Embryonic facial prominence (tissue), 1 donor: ENCODE measurements at regions not wholly inside any gene's neighbourhood (a gene's known extent, or its start where the extent isn't known, plus 50 kb on each side); places are given as distances from the start of the nearest gene placed in this dataset.

Experiments used
- DNase-seq: peaks from one replicate; pipeline ENCODE4 v3.0.0-alpha.2; 2016; ENCODE audit errors: extremely low spot score

- no peak for DNase-seq
Observed at GRCh38 chr2:513981-514706, 163.1 kb downstream of the TMEM18 start.

DNA sequence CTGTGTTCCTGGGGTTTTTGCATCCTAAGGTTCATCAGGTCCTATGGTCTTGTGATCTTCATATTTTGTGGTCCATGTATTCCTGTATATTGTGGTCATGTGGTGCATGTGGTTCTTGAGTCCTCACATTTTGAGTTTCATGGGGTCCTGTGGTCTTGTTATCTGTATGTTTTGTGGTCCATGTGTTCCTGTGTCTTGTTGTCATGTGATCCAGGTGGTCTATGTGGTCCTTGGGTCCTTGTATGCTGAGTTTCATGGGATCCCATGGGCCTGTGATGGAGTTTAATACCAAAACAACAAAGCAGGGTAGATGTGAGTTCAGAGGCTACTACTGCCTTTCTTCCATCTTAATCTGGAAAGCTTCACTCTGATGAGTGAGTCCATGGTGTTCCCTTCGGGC, 166.4 kb downstream of the TMEM18 start:
- DNase-seq, result no peak

DNA sequence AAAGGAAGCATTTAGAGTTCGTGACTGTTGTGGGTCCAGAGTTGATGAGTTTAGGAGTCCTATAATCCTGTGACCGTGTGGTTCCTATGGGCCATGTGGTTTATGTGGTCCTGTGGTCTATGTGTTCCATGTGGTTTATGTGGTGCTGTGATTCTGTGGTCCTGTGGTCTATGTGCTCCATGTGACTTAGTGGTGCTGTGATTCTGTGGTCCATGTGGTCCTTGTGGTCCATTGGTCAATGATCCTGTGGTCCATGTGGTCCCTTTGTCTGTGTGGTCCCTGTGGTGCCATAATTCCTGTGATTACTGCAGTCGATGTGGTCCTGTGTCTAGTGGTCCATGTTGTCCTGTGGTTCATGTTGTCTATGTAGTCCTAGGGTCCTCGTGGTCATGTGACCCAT, 167.3 kb downstream of the TMEM18 start:
- no peak for DNase-seq

DNA sequence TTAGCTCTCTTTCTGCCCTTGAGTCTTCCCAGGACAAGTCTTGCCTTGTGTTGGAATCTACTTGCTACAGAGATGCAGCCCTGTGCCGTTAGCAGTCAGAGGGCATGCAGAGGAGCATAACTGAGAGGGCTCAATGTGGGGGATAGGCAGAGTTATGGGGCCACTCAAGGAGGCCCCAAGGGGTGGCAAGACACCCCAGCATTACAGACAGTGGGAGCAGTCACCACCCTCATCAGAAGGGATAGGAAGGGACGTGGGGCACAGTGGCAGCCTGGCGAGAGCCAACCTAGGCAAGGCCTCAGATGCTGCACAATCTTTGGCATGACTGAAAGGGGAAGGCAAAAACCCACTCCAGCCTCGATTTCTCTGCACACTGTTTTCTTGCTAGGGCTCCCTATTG, 169.1 kb downstream of the TMEM18 start:
- no peak for DNase-seq

DNA sequence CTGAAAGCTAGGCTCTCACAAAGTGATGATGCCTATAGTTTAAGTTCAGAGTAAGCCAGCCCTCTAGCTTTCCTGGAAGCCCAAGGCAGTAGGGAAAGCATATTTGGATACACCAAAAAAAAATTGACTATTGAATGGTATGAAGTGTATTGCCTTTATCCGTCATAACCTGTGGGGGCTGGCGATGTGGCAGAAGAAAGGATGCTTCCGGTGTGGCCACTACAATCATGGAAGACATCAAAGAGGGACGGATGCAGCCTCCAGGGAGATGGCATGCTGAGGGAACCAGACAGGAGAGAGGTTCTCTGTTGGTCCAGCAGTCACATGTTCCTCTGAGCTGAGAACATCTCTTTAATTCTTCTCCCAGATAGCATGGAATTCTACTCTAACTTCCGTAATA, 170.3 kb downstream of the TMEM18 start:
- DNase-seq, result no peak

GRCh38 chr2:506451-506850, 170.8 kb downstream of the TMEM18 start:
- no peak for DNase-seq

DNA sequence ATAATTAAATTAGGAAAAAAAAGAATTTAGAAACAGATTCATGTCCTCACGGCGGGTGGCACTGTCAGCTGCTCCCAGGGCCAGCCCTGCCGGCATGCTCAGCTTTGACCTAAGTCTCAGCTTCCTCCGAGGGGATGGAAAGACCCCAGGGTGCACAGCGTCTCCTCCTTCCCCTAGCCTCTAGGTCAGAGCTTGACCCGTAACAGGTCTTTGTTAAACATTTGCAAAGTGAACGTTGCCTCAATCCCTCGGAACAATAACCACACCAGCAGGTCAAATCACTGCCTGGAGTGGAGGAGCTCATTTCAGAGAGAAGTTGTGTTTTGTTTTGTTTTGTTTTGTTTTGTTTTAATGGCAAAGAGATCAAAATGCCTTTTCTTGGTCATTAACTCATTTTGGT, 171.3 kb downstream of the TMEM18 start:
- DNase-seq, result no peak

- DNase-seq, result no peak
Observed at GRCh38 chr2:503288-503999, 173.8 kb downstream of the TMEM18 start.

GRCh38 chr2:502831-503230, 174.4 kb downstream of the TMEM18 start:
- DNase-seq, result no peak

GRCh38 chr2:501667-502066, 175.5 kb downstream of the TMEM18 start:
- no peak for DNase-seq

GRCh38 chr2:501130-501529, 176.1 kb downstream of the TMEM18 start:
- no peak for DNase-seq

GRCh38 chr2:499726-500125, 177.5 kb downstream of the TMEM18 start:
- DNase-seq, result no peak

DNA sequence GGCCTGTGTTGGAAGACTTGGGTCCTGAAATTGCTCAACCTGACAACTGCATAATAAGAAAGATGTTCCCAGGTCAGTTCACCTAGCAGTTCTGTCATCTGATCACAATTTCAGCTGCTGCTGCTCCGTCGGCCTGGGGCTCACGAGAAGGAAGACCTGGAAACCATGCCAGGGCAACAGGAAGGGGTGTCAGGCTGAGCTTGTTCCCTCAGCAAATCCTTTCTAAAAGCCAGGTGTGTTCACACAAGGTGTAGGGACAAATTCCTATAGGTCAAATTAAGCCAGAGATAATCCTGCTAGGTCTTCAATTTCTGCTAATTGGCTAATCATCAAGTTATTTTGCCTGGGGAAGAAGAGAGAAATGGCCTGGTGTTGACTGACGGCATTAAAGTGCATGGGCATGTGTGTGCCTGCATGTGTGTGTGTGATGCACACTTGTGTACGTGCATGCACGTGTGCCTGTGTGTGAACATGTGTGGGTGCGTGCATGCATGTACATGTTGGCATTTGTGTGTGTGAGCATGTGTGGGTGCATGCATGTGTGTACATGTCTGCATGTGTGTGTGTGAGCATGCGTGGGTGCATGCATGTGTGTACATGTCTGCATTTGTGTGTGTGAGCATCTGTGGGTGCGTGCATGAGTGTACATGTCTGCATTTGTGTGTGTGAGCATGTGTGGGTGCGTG, 178.6 kb downstream of the TMEM18 start:
- DNase-seq, result no peak

- DNase-seq, result no peak
Observed at GRCh38 chr2:497770-498492, 179.3 kb downstream of the TMEM18 start.

- DNase-seq, result no peak
Observed at GRCh38 chr2:496729-497128, 180.5 kb downstream of the TMEM18 start.

- DNase-seq, result no peak
Observed at GRCh38 chr2:495745-496275, 181.4 kb downstream of the TMEM18 start.

GRCh38 chr2:494853-495252, 182.4 kb downstream of the TMEM18 start:
- DNase-seq, result no peak

DNA sequence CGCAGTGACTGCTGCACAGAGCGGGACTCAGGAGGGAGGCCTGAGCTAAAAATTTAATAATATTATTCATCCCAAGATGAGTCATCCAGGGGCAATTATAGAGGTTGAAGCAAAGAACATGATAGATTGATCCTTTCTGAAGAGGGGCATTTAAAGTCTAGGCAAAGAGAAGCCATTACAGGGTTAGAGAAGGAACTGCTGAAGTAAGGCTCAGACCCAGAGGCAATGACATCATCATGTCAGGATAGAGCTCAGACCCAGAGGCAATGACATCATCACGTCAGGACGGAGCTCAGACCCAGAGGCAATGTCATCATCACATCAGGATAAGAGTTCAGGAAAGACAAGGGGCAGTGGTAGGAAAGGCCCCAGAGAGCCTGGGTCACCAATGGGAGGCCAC, 184.0 kb downstream of the TMEM18 start:
- DNase-seq, result no peak

DNA sequence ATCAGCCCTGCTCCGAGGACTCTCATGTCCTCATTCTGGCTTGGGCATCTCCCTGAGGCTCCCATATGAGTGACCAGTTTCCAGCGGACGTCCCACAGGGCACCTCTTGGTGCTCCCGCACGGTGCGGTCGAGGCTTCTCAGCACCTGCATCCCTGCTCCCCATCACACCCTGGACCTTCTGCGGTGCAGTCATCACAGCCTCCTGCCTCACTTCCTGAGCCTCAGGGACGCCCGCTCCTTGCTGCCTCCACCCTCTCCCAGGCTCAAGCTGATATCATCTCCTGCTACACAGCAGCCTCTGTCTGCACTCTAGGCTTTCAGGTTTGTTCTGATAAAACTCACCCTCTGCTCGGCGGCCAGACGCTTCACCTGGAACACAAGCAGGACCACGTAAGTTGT, 185.0 kb downstream of the TMEM18 start:
- no peak for DNase-seq

DNA sequence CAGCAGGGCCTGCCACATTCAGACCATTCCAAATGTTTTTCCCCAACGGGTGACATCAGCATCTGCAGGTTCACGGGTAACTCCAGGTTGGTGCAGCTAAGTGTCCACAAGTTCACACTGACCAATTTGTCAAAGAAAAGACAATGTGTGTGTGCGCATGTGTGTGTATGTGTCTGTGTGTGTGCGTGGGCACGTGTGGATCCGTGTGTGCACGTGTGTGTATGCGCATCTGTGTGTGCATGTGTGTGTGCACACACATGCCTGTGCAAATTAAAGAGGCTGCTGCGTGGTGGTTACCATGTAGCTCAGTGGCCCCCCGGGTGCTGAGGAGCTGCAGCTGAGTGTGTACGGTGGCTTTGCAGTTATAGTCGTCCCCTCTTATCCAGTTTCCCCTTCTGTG, 187.4 kb downstream of the TMEM18 start:
- DNase-seq, result no peak

DNA sequence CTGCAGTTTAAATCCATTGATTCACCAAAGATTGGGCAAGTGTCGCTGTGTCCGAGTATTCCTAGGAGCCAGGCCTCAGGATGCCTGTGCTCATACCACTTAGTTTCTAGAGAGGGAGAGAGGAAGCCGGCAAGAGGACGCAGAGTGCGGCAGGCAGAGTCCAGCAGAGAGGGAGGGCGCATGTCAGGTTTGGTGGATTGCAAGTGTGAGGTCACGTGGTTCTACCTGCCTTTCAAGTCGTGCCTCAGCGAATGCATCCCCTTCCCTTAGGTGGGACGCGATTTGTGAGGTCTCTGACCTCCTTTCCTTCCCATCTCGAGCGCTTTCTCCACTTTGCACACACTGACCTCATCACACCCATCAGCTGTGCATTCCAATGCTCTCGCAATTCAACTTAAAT, 188.1 kb downstream of the TMEM18 start:
- no peak for DNase-seq
